ENCODE measurements at regions not wholly inside any gene's neighbourhood (a gene's known extent, or its start where the extent isn't known, plus 50 kb on each side); places are given as distances from the start of the nearest gene placed in this dataset.

GRCh38 chrX:20372533-20372932, 105.8 kb upstream of the RPS6KA3 start:
- no peak for TF ChIP-seq CTCF (IDR thresholded peaks at IDR 0.05)
- no peak for TF ChIP-seq POLR2AphosphoS5 (IDR thresholded peaks at IDR 0.05)

Data from sigmoid colon (tissue), 4 donors.